SK-N-SH (cell line): ENCODE measurements at regions not wholly inside any gene's neighbourhood (a gene's known extent, or its start where the extent isn't known, plus 50 kb on each side); places are given as distances from the start of the nearest gene placed in this dataset.

Experiments used
- CTCF ChIA-PET: fragments of 300-600, 350-600 bp; formaldehyde crosslinking; extraction: SDS; loops from one replicate; lab custom pipeline; 2021; lab: Yijun Ruan, JAX
- POLR2A ChIA-PET: fragments of 350-600 bp; sonication (Branson Sonifier 250); formaldehyde crosslinking; extraction: SDS; loops from one replicate; lab custom pipeline; 2020; ENCODE audit warnings: antibody characterized with exemption, inconsistent platforms; lab: Yijun Ruan, JAX
- DNase-seq: peaks from one replicate; pipeline ENCODE4 v3.0.0; 2012
- H2AFZ ChIP-seq: fragments of 200-600 bp; sonication (generic); 2 replicates; pipeline ENCODE4 v1.8.1; 2016; ENCODE audit warnings: antibody characterized with exemption, mild to moderate bottlenecking, low read depth
- H3F3A ChIP-seq: fragments of 200-600 bp; sonication (generic); replicated peaks from 2 replicates; pipeline ENCODE3; 2016; ENCODE audit warnings: antibody characterized with exemption, mild to moderate bottlenecking; ENCODE audit not compliant: insufficient read depth
- H3K27ac ChIP-seq, 2 experiments: fragments of 200-500 bp in 1 of 2; fragments of 200-600 bp in 1 of 2; sonication (Bioruptor generic) in 1 of 2; sonication (generic), shearing (Covaris generic) in 1 of 2; 2 replicates each; pipeline versions ENCODE4 v1.5.1 to v1.6.1; 2014 to 2016; ENCODE audit warnings: low read depth in 2 of 2, inconsistent platforms in 1 of 2, low read length in 1 of 2, mild to moderate bottlenecking in 1 of 2, mixed read lengths in 1 of 2
- H3K27me3 ChIP-seq: fragments of 200-600 bp; sonication (generic), shearing (Covaris generic); 2 replicates; pipeline ENCODE4 v1.6.1; 2016; ENCODE audit warnings: mixed run types; ENCODE audit not compliant: insufficient read depth
- H3K36me3 ChIP-seq, 2 experiments: fragments of 200-500 bp in 1 of 2; fragments of 200-600 bp in 1 of 2; sonication (Bioruptor generic) in 1 of 2; sonication (generic) in 1 of 2; replicated peaks in 1 of 2; 2 replicates each; pipeline versions ENCODE3 to v1.5.1; 2014 to 2016; ENCODE audit warnings: low read length in 1 of 2, mild to moderate bottlenecking in 1 of 2; ENCODE audit not compliant: insufficient read depth in 2 of 2, control insufficient read depth in 1 of 2
- H3K4me1 ChIP-seq, 2 experiments: fragments of 200-500 bp in 1 of 2; fragments of 200-600 bp in 1 of 2; sonication (Bioruptor generic) in 1 of 2; sonication (generic), shearing (Covaris generic) in 1 of 2; 2 replicates each; pipeline versions ENCODE4 v1.5.1 to v1.6.1; 2014 to 2016; ENCODE audit warnings: low read depth in 1 of 2, low read length in 1 of 2, mixed run types in 1 of 2; ENCODE audit not compliant: insufficient read depth in 2 of 2, control insufficient read depth in 1 of 2
- H3K4me2 ChIP-seq: fragments of 200-600 bp; sonication (generic), shearing (Covaris generic); 2 replicates; pipeline ENCODE4 v1.6.1; 2017; ENCODE audit warnings: mixed run types
- H3K4me3 ChIP-seq, 2 experiments: fragments of 200-500 bp in 1 of 2; fragments of 200-600 bp in 1 of 2; sonication (Bioruptor generic) in 1 of 2; sonication (generic), shearing (Covaris generic) in 1 of 2; 2 replicates each; pipeline versions ENCODE4 v1.5.1 to v1.8.1; 2014 to 2016; ENCODE audit warnings: low read depth in 2 of 2, inconsistent platforms in 1 of 2, low read length in 1 of 2, mild to moderate bottlenecking in 1 of 2, mixed read lengths in 1 of 2, moderate library complexity in 1 of 2
- H3K79me2 ChIP-seq: fragments of 200-600 bp; sonication (generic); 2 replicates; pipeline ENCODE4 v1.8.1; 2017; ENCODE audit warnings: mild to moderate bottlenecking; ENCODE audit not compliant: insufficient read depth
- H3K9ac ChIP-seq: fragments of 200-600 bp; sonication (generic); 2 replicates; pipeline ENCODE4 v1.6.1; 2017; ENCODE audit warnings: mixed run types
- H3K9me2 ChIP-seq: fragments of 200-600 bp; sonication (generic); 2 replicates; pipeline ENCODE4 v1.6.1; 2017; ENCODE audit warnings: mixed run types
- H3K9me3 ChIP-seq: fragments of 200-600 bp; sonication (generic); 2 replicates; pipeline ENCODE4 v1.6.1; 2017; ENCODE audit warnings: mixed run types, mild to moderate bottlenecking, moderate library complexity
- H4K20me1 ChIP-seq: fragments of 200-600 bp; sonication (generic); 2 replicates; pipeline ENCODE4 v1.6.1; 2017; ENCODE audit warnings: mild to moderate bottlenecking, mixed run types; ENCODE audit not compliant: insufficient read depth
- CHD2 ChIP-seq: fragments of 150-350 bp; IDR thresholded peaks from 2 replicates; pipeline ENCODE4 v1.6.1; 2018; ENCODE audit warnings: low read length; ENCODE audit not compliant: partially characterized antibody
- EP300 ChIP-seq, 2 experiments: IDR thresholded peaks; 2 replicates each; pipeline versions ENCODE4 v1.4.0 to v1.6.1; 2012; ENCODE audit warnings: borderline replicate concordance in 1 of 2, low read depth in 1 of 2, low read length in 1 of 2
- EZH2phosphoT487 ChIP-seq: fragments of 200-600 bp; sonication (generic); IDR thresholded peaks from 2 replicates; pipeline ENCODE4 v1.6.1; 2017; ENCODE audit warnings: low read depth, mixed run types, mild to moderate bottlenecking, antibody characterized with exemption, moderate library complexity, borderline replicate concordance
- FOXJ3 ChIP-seq: sonication (generic); formaldehyde crosslinking; IDR thresholded peaks from 2 replicates; pipeline ENCODE4 v1.5.1; 2020; ENCODE audit warnings: mild to moderate bottlenecking, missing genetic modification reagents
- FOXM1 ChIP-seq: IDR thresholded peaks from 2 replicates; pipeline ENCODE4 v1.4.0; 2012; ENCODE audit warnings: low read depth, mild to moderate bottlenecking
- JUND ChIP-seq: IDR thresholded peaks from 2 replicates; pipeline ENCODE4 v1.4.0; 2012
- MAX ChIP-seq: IDR thresholded peaks from 2 replicates; pipeline ENCODE4 v1.4.0; 2012; ENCODE audit warnings: low read depth
- MEF2A ChIP-seq: IDR thresholded peaks from 2 replicates; pipeline ENCODE4 v1.4.0; 2012; ENCODE audit warnings: low read depth, borderline replicate concordance
- MXI1 ChIP-seq: IDR thresholded peaks from 2 replicates; pipeline ENCODE4 v1.6.1; 2012; ENCODE audit warnings: mild to moderate bottlenecking, low read depth, low read length, improper control_type of control experiment
- PBX3 ChIP-seq: IDR thresholded peaks from 2 replicates; pipeline ENCODE4; 2012
- RAD21 ChIP-seq: IDR thresholded peaks from 2 replicates; pipeline ENCODE4 v1.6.1; 2012; ENCODE audit warnings: mild to moderate bottlenecking, low read length
- RCOR1 ChIP-seq: fragments of 150-350 bp; IDR thresholded peaks from 2 replicates; pipeline ENCODE4 v1.6.1; 2017; ENCODE audit warnings: antibody characterized with exemption, low read length
- RFX5 ChIP-seq: IDR thresholded peaks from 2 replicates; pipeline ENCODE4 v1.6.1; 2012; ENCODE audit warnings: mild to moderate bottlenecking, improper control_type of control experiment, low read length
- SIN3A ChIP-seq: IDR thresholded peaks from 2 replicates; pipeline ENCODE4 v1.6.1; 2012; ENCODE audit warnings: low read depth, mild to moderate bottlenecking, low read length, moderate library complexity, borderline replicate concordance
- SMC3 ChIP-seq: IDR thresholded peaks from 2 replicates; pipeline ENCODE4 v1.6.1; 2012; ENCODE audit warnings: low read depth, low read length, improper control_type of control experiment
- TAF1 ChIP-seq: IDR thresholded peaks from 2 replicates; pipeline ENCODE4 v1.6.1; 2012; ENCODE audit warnings: low read depth, mild to moderate bottlenecking, low read length, moderate library complexity, borderline replicate concordance
- TCF12 ChIP-seq: IDR thresholded peaks from 2 replicates; pipeline ENCODE4 v1.4.0; 2012
- TEAD4 ChIP-seq: IDR thresholded peaks from 2 replicates; pipeline ENCODE4 v1.4.0; 2012; ENCODE audit warnings: mild to moderate bottlenecking, borderline replicate concordance; ENCODE audit not compliant: insufficient read depth
- YY1 ChIP-seq: IDR thresholded peaks from 2 replicates; pipeline ENCODE4 v1.4.0; 2012; ENCODE audit warnings: low read depth, mild to moderate bottlenecking
- ZBTB33 ChIP-seq: IDR thresholded peaks from 2 replicates; pipeline ENCODE4 v1.4.0; 2012; ENCODE audit warnings: low read depth, borderline replicate concordance
- WGBS: methylation state at CpG from one replicate; pipeline ENCODE4 v1.1.6; 2017; ENCODE audit warnings: low lambda C conversion rate; 5-methylcytosine and 5-hydroxymethylcytosine counted together

GRCh38 chr16:62408760-62409159 lies 372.5 kb upstream of the CDH8 start:
- Histone ChIP-seq H3K4me1 (no peaks in the 10 kb centered on the region), H3F3A (no peaks in the 10 kb centered on the region), H4K20me1 (no peaks in the 10 kb centered on the region), H3K9me2 (no peaks in the 10 kb centered on the region), H3K4me2 (no peak overlapping the region), H3K36me3 (no peaks in the 10 kb centered on the region), H3K27ac (no peak overlapping the region), H3K27me3 (no peaks in the 10 kb centered on the region), H3K9me3 (no peaks in the 10 kb centered on the region), H2AFZ (no peak overlapping the region), H3K4me3 (no peak overlapping the region), H3K9ac (no peak overlapping the region), H3K79me2 (no peaks in the 10 kb centered on the region)
- ChIA-PET CTCF (interaction anchor here (1.0 kb wide), 1 partner anchor 15 kb away, joined by 4 read pairs; no protein-coding TSS in a partner anchor), POLR2A (no interaction called here)
- no peak for TF ChIP-seq MXI1
- TF ChIP-seq YY1, result no peak
- no peak for TF ChIP-seq RFX5
- no peak for TF ChIP-seq CHD2
- TF ChIP-seq PBX3, result no peak
- no peak for TF ChIP-seq ZBTB33
- no peak for TF ChIP-seq TCF12
- no peak for TF ChIP-seq SIN3A
- TF ChIP-seq FOXM1, result no peak
- TF ChIP-seq JUND, result no peak
- TF ChIP-seq MEF2A, result no peak
- no peak for TF ChIP-seq TAF1
- TF ChIP-seq RCOR1, result no peak
- TF ChIP-seq SMC3, result no peak
- TF ChIP-seq EZH2phosphoT487, result no peak
- no peak for TF ChIP-seq MAX
- TF ChIP-seq FOXJ3 (CRISPR knock-in tag), result no peak
- TF ChIP-seq TEAD4, result no peak
- no peak for TF ChIP-seq EP300 (IDR thresholded peaks at IDR 0.05; ENCODE audit: borderline replicate concordance in 1 of 2, low read depth in 1 of 2, low read length in 1 of 2)
- no peak for TF ChIP-seq RAD21
- no peak for DNase-seq
- WGBS, result 84% methylated on average over 22 of the region's 23 CpGs
